HG02678 (cell line): ENCODE measurements at regions not wholly inside any gene's neighbourhood (a gene's known extent, or its start where the extent isn't known, plus 50 kb on each side); places are given as distances from the start of the nearest gene placed in this dataset.
"Not testable (repeated sequence)": the region's sequence is repeated elsewhere in the genome, so short reads cannot be mapped to it uniquely, and the experiment has no call there.

Experiments used
- ATAC-seq: cut with Tn5 transposase; IDR thresholded peaks from one replicate; pipeline ENCODE4 v1.9.1; 2021; ENCODE audit warnings: mild to moderate bottlenecking, moderate library complexity; ENCODE audit not compliant: unreplicated experiment

- no peak for ATAC-seq
Observed at GRCh38 chr20:58043236-58044140, 185.0 kb downstream of the ANKRD60 start.

GRCh38 chr20:58042591-58042990 is 185.9 kb downstream of the ANKRD60 start:
- ATAC-seq: no peak

- no peak for ATAC-seq
Observed at GRCh38 chr20:58040447-58041290, 187.8 kb downstream of the ANKRD60 start.

GRCh38 chr20:58039274-58040092 is 189.0 kb downstream of the ANKRD60 start:
- ATAC-seq: no peak

GRCh38 chr20:58038123-58038654 is 190.3 kb downstream of the ANKRD60 start:
- ATAC-seq: no peak

- ATAC-seq: no peak
Observed at GRCh38 chr20:58037631-58038030, 190.8 kb downstream of the ANKRD60 start.

GRCh38 chr20:58033026-58033536 is 195.4 kb downstream of the ANKRD60 start:
- no peak for ATAC-seq

GRCh38 chr20:58032599-58032998 is 195.9 kb downstream of the ANKRD60 start:
- ATAC-seq: no peak

- not testable (repeated sequence) for ATAC-seq
Observed at GRCh38 chr20:58031350-58031749, 197.1 kb downstream of the ANKRD60 start.

- no peak for ATAC-seq
Observed at GRCh38 chr20:58028123-58028522, 200.3 kb downstream of the ANKRD60 start.

- ATAC-seq: no peak
Observed at GRCh38 chr20:58026361-58026760, 202.1 kb downstream of the ANKRD60 start.

- ATAC-seq: no peak
Observed at GRCh38 chr20:58025233-58025632, 203.2 kb downstream of the ANKRD60 start.

GRCh38 chr20:58024241-58024721 is 204.2 kb downstream of the ANKRD60 start:
- ATAC-seq: no peak

- no peak for ATAC-seq
Observed at GRCh38 chr20:58023781-58024180, 204.7 kb downstream of the ANKRD60 start.

GRCh38 chr20:58023346-58023745 is 205.1 kb downstream of the ANKRD60 start:
- ATAC-seq: no peak

GRCh38 chr20:58022711-58023110 is 205.7 kb downstream of the ANKRD60 start:
- ATAC-seq: no peak

- ATAC-seq: no peak
Observed at GRCh38 chr20:58021481-58021880, 207.0 kb downstream of the ANKRD60 start.

GRCh38 chr20:58020656-58021454 is 207.6 kb downstream of the ANKRD60 start:
- ATAC-seq: no peak

- ATAC-seq: no peak
Observed at GRCh38 chr20:58019850-58020625, 208.4 kb downstream of the ANKRD60 start.
